WERI-Rb-1 (cell line): ENCODE measurements at regions not wholly inside any gene's neighbourhood (a gene's known extent, or its start where the extent isn't known, plus 50 kb on each side); places are given as distances from the start of the nearest gene placed in this dataset.

Source experiments
- DNase-seq: peaks from one replicate; pipeline ENCODE4 v3.0.0-alpha.2; 2020
- H3K27ac ChIP-seq: fragments of 250-450 bp; sonication (Bioruptor Pico); 2 replicates; pipeline ENCODE4 v1.5.1; 2020; ENCODE audit warnings: mild to moderate bottlenecking, moderate library complexity
- H3K27me3 ChIP-seq: fragments of 250-450 bp; sonication (Bioruptor Pico); 2 replicates; pipeline ENCODE4 v1.5.1; 2021; ENCODE audit warnings: mild to moderate bottlenecking, low read depth, moderate library complexity; ENCODE audit not compliant: insufficient read depth, severe bottlenecking
- H3K36me3 ChIP-seq: fragments of 250-450 bp; sonication (Bioruptor Pico); 2 replicates; pipeline ENCODE4 v1.5.1; 2020; ENCODE audit warnings: mild to moderate bottlenecking, moderate library complexity
- H3K4me3 ChIP-seq: 2 replicates; pipeline ENCODE4 v1.5.1; 2011; ENCODE audit warnings: low read depth, mild to moderate bottlenecking, control low read depth, low read length
- H3K9me3 ChIP-seq: fragments of 250-450 bp; sonication (Bioruptor Pico); 2 replicates; pipeline ENCODE4 v1.5.1; 2021; ENCODE audit warnings: mild to moderate bottlenecking, moderate library complexity; ENCODE audit not compliant: severe bottlenecking
- TF ChIP-seq, protein P1 (sequence below): IDR thresholded peaks from 2 replicates; pipeline ENCODE4 v1.5.1; 2011; ENCODE audit warnings: low read depth, mild to moderate bottlenecking, control low read depth, inconsistent platforms, low read length

DNA sequence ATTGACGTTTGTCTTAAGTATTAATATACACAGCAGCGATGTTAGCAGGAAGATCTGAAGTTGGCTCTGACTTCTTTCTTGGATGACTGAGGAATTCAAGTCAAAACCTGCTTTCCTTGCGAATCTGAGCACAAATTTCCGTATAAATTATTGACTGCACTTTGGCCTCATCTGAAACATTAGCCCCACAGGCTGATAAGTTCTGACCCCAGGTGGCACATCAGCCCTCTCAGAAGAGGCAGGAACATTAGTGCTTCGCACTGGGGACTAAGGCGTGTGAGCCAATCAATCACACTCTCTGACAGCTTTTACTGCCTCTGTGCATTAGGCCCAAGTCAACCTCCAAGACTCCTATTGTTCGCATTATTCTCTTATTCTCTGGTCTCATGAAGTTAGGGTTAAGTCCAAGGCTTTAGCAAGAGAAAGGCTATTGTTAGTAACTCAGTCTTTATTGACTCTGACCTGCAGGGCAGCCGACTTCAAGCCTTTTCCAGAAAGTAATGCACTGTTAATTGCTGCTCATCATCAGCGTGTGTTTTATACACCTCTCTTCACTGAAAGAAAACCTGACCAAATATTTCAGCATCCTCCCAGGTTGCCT, 84.2 kb downstream of the ZNF608 start:
- no peaks in the 10 kb centered on the region for H3K27me3 ChIP-seq
- TF ChIP-seq, protein P1, sequence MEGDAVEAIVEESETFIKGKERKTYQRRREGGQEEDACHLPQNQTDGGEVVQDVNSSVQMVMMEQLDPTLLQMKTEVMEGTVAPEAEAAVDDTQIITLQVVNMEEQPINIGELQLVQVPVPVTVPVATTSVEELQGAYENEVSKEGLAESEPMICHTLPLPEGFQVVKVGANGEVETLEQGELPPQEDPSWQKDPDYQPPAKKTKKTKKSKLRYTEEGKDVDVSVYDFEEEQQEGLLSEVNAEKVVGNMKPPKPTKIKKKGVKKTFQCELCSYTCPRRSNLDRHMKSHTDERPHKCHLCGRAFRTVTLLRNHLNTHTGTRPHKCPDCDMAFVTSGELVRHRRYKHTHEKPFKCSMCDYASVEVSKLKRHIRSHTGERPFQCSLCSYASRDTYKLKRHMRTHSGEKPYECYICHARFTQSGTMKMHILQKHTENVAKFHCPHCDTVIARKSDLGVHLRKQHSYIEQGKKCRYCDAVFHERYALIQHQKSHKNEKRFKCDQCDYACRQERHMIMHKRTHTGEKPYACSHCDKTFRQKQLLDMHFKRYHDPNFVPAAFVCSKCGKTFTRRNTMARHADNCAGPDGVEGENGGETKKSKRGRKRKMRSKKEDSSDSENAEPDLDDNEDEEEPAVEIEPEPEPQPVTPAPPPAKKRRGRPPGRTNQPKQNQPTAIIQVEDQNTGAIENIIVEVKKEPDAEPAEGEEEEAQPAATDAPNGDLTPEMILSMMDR, result no peak
- peak overlapping the region; percentile 69 for H3K27ac ChIP-seq
- DNase-seq, result peak; percentile 77
- no peaks in the 10 kb centered on the region; the same call in 1 of the 2 replicates for H3K36me3 ChIP-seq
- no peak overlapping the region for H3K4me3 ChIP-seq
- no peaks in the 10 kb centered on the region for H3K9me3 ChIP-seq

- Histone ChIP-seq H3K9me3 (no peaks in the 10 kb centered on the region), H3K4me3 (no peak overlapping the region), H3K27ac (peak overlapping the region; percentile 69), H3K27me3 (no peaks in the 10 kb centered on the region), H3K36me3 (no peaks in the 10 kb centered on the region; the same call in 1 of the 2 replicates)
- TF ChIP-seq, protein P1, result no peak
- peak; percentile 44 for DNase-seq
These were observed 84.9 kb downstream of the ZNF608 start for GRCh38 chr5:124661317-124662141.

DNA sequence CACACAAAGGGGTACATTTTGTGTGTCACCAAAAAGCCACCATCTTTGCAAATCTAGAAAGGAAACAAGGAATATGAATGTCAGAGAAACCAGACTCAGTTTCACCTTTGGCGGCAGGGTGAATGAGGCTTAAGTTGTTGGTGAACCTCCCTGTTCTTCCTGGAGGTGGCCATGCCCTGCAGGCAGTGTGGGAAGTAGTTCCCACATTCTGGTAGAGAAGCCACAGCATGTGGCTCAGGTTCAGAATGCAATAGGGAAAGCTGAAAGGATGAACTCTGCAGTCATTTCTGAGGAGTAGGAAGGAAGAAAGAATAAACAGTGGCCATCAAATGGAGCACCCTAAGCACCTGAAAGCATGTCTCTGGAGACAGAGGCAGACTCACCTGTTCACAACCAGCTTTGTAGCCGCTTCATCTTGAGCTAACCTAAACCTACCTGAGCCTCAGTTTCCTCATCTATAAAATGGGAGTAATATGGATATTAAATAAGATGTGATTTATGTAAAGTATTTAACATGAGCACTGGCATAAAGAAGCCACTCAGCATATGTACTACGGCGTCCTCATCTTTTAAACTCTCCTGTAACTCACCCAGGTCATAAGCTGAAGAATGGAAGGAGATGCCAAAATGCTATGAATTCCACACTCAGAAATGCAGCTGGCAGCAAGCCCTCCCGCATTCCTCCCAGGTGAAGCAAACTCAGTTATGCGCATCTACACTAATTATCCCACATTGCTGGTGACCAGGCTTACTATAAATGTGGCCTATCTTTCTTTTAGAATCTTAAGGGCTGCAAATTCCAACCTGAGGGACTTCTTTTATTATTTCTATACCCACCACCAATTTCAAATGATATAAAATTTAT, 86.0 kb downstream of the ZNF608 start:
- H3K4me3 ChIP-seq, result no peak overlapping the region
- H3K36me3 ChIP-seq, result no peaks in the 10 kb centered on the region
- DNase-seq, result no peak
- TF ChIP-seq, protein P1, result no peak
- H3K27me3 ChIP-seq, result no peaks in the 10 kb centered on the region
- H3K27ac ChIP-seq, result no peak overlapping the region
- no peaks in the 10 kb centered on the region for H3K9me3 ChIP-seq

GRCh38 chr5:124659798-124660197, 86.6 kb downstream of the ZNF608 start:
- no peaks in the 10 kb centered on the region for H3K9me3 ChIP-seq
- no peak overlapping the region for H3K4me3 ChIP-seq
- no peak for DNase-seq
- H3K27ac ChIP-seq, result no peak overlapping the region
- H3K27me3 ChIP-seq, result no peaks in the 10 kb centered on the region
- TF ChIP-seq, protein P1, result no peak
- H3K36me3 ChIP-seq, result no peaks in the 10 kb centered on the region

GRCh38 chr5:124658867-124659557, 87.4 kb downstream of the ZNF608 start:
- Histone ChIP-seq H3K9me3 (no peaks in the 10 kb centered on the region), H3K4me3 (no peak overlapping the region), H3K27me3 (no peaks in the 10 kb centered on the region), H3K36me3 (no peaks in the 10 kb centered on the region), H3K27ac (no peak overlapping the region)
- DNase-seq, result no peak
- TF ChIP-seq, protein P1, result no peak
